Esophagus squamous epithelium (tissue), 5 donors: ENCODE measurements at regions not wholly inside any gene's neighbourhood (a gene's known extent, or its start where the extent isn't known, plus 50 kb on each side); places are given as distances from the start of the nearest gene placed in this dataset.

Source experiments
- DNase-seq: peaks from one replicate; lab custom pipeline; 2025; lab: John Stamatoyannopoulos, UW
- H3K27ac ChIP-seq, 4 donors: fragments of 200-600 bp; sonication (generic); one replicate each; pipeline ENCODE4 v1.5.1; 2016 to 2019; ENCODE audit warnings: mild to moderate bottlenecking in 1 of 4
- H3K27me3 ChIP-seq, 4 donors: fragments of 200-600 bp; sonication (generic); 1 replicate in 3 of 4; 2 replicates in 1 of 4; pipeline versions ENCODE4 v1.5.1 to v1.6.0; 2017 to 2021; ENCODE audit warnings: antibody characterized with exemption in 1 of 4
- H3K36me3 ChIP-seq, 3 donors: fragments of 200-600 bp; sonication (generic); one replicate each; pipeline ENCODE4 v1.5.1; 2016 to 2019
- H3K4me1 ChIP-seq, 3 donors: fragments of 200-600 bp; sonication (generic); one replicate each; pipeline ENCODE4 v1.5.1; 2017 to 2019
- H3K4me3 ChIP-seq, 4 donors: fragments of 200-600 bp; sonication (generic); 1 replicate in 3 of 4; 2 replicates in 1 of 4; pipeline ENCODE4 v1.5.1; 2016 to 2019; ENCODE audit warnings: mild to moderate bottlenecking in 2 of 4, moderate library complexity in 1 of 4
- H3K9me3 ChIP-seq, 3 donors: fragments of 200-600 bp; sonication (generic); one replicate each; pipeline ENCODE4 v1.5.1; 2016 to 2019
- POLR2A ChIP-seq, 4 donors: fragments of 450-650 bp; IDR thresholded peaks; one replicate each; pipeline ENCODE4 v1.6.1; 2017; ENCODE audit warnings: antibody characterized with exemption in 4 of 4, mild to moderate bottlenecking in 4 of 4, moderate library complexity in 3 of 4
- WGBS, 2 donors: methylation state at CpG; one replicate each; pipeline ENCODE4 v1.1.5; 2018; 5-methylcytosine and 5-hydroxymethylcytosine counted together
- intact Hi-C: fragments of 100-400 bp; cut with DNase I; formaldehyde crosslinking; loops from one replicate; pipeline ENCODE4 v1.15.0; 2022
- TF ChIP-seq, protein P1 (sequence below), 6 experiments: fragments of 450-650 bp in 4 of 6; fragments of 200-600 bp in 2 of 6; sonication (generic) in 2 of 6; IDR thresholded peaks; one replicate each; pipeline ENCODE4 v1.5.1; 2016 to 2019; ENCODE audit warnings: antibody characterized with exemption in 6 of 6, mild to moderate bottlenecking in 4 of 6, moderate library complexity in 4 of 6
- donor health status: DM: yes; HTN: yes; CAD: no.

GRCh38 chr18:41744421-41745030 lies 210.5 kb upstream of the PIK3C3 start:
- Histone ChIP-seq H3K36me3 (no peaks in the 10 kb centered on the region), H3K4me3 (no peak overlapping the region), H3K4me1 (no peaks in the 10 kb centered on the region), H3K27me3 (no peaks in the 10 kb centered on the region), H3K27ac (no peak overlapping the region), H3K9me3 (no peaks in the 10 kb centered on the region)
- TF ChIP-seq, protein P1, sequence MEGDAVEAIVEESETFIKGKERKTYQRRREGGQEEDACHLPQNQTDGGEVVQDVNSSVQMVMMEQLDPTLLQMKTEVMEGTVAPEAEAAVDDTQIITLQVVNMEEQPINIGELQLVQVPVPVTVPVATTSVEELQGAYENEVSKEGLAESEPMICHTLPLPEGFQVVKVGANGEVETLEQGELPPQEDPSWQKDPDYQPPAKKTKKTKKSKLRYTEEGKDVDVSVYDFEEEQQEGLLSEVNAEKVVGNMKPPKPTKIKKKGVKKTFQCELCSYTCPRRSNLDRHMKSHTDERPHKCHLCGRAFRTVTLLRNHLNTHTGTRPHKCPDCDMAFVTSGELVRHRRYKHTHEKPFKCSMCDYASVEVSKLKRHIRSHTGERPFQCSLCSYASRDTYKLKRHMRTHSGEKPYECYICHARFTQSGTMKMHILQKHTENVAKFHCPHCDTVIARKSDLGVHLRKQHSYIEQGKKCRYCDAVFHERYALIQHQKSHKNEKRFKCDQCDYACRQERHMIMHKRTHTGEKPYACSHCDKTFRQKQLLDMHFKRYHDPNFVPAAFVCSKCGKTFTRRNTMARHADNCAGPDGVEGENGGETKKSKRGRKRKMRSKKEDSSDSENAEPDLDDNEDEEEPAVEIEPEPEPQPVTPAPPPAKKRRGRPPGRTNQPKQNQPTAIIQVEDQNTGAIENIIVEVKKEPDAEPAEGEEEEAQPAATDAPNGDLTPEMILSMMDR (IDR thresholded peaks at IDR 0.05) = no peak
- no peak for TF ChIP-seq POLR2A (IDR thresholded peaks at IDR 0.05)
- WGBS, 2 donors = 31 to 48% methylated on average over 6 of the region's 6 CpGs
- no peak for DNase-seq
- intact Hi-C loops = no loop called here

DNA sequence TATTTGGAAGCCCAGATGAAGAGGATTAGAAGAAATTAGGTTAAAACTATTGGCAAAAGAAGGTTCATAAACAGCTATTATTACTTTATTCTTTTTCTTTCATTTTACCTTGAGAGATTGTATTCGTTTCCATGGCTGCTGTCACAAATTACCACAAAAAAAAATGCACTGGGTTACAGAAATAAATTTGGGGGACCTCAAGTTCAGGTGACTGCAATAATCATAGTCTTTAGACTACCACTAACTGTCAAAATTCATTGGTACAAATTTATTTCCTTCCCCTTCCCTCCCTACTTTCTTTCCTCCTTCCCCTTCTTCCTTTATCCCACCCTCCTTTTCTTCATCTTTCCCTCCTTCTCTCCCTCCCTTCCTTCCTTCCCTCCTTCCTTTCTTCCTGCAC lies 217.8 kb upstream of the PIK3C3 start:
- Histone ChIP-seq H3K4me1 (no peaks in the 10 kb centered on the region), H3K9me3 (no peaks in the 10 kb centered on the region), H3K27me3 (no peaks in the 10 kb centered on the region), H3K36me3 (no peaks in the 10 kb centered on the region), H3K4me3 (no peak overlapping the region), H3K27ac (no peak overlapping the region)
- no peak for DNase-seq
- 67 to 68% methylated on average over 1 of the region's 1 CpG for WGBS, 2 donors
- TF ChIP-seq, protein P1 (IDR thresholded peaks at IDR 0.05) = no peak
- no peak for TF ChIP-seq POLR2A (IDR thresholded peaks at IDR 0.05)
- intact Hi-C loops = no loop called here

- Histone ChIP-seq H3K4me3 (no peak overlapping the region), H3K9me3 (no peaks in the 10 kb centered on the region), H3K4me1 (no peaks in the 10 kb centered on the region), H3K36me3 (no peaks in the 10 kb centered on the region), H3K27me3 (no peaks in the 10 kb centered on the region), H3K27ac (no peak overlapping the region)
- DNase-seq = no peak
- TF ChIP-seq, protein P1 (IDR thresholded peaks at IDR 0.05) = no peak
- TF ChIP-seq POLR2A (IDR thresholded peaks at IDR 0.05) = no peak
- WGBS, 2 donors = 80 to 94% methylated on average over 1 of the region's 1 CpG
- intact Hi-C loops = no loop called here
Measured at GRCh38 chr18:41734917-41735316, 220.1 kb upstream of the PIK3C3 start.

- 71 to 78% methylated on average over 2 of the region's 2 CpGs for WGBS, 2 donors
- H3K4me1 ChIP-seq = no peaks in the 10 kb centered on the region
- H3K36me3 ChIP-seq = no peaks in the 10 kb centered on the region
- intact Hi-C loops = no loop called here
- H3K9me3 ChIP-seq = no peaks in the 10 kb centered on the region
- no peak overlapping the region for H3K27ac ChIP-seq
- H3K4me3 ChIP-seq = no peak overlapping the region
- no peak for DNase-seq
- TF ChIP-seq POLR2A (IDR thresholded peaks at IDR 0.05) = no peak
- TF ChIP-seq, protein P1 (IDR thresholded peaks at IDR 0.05) = no peak
- no peaks in the 10 kb centered on the region for H3K27me3 ChIP-seq
Measured at GRCh38 chr18:41732356-41732755, 222.7 kb upstream of the PIK3C3 start.

GRCh38 chr18:41731884-41732283 lies 223.2 kb upstream of the PIK3C3 start:
- H3K27me3 ChIP-seq = no peaks in the 10 kb centered on the region
- no peak for DNase-seq
- H3K36me3 ChIP-seq = no peaks in the 10 kb centered on the region
- intact Hi-C loops = no loop called here
- TF ChIP-seq POLR2A (IDR thresholded peaks at IDR 0.05) = no peak
- TF ChIP-seq, protein P1 (IDR thresholded peaks at IDR 0.05) = no peak
- H3K4me3 ChIP-seq = no peak overlapping the region
- no peaks in the 10 kb centered on the region for H3K4me1 ChIP-seq
- no peak overlapping the region for H3K27ac ChIP-seq
- 42 to 52% methylated on average over 1 of the region's 1 CpG for WGBS, 2 donors
- no peaks in the 10 kb centered on the region for H3K9me3 ChIP-seq
